ENCODE measurements at regions not wholly inside any gene's neighbourhood (a gene's known extent, or its start where the extent isn't known, plus 50 kb on each side); places are given as distances from the start of the nearest gene placed in this dataset.
"Not testable (repeated sequence)": the region's sequence is repeated elsewhere in the genome, so short reads cannot be mapped to it uniquely, and the experiment has no call there.

- no peak for ATAC-seq (ENCODE audit: poor library complexity)
- CTCF ChIA-PET = no interaction called here
Observed at GRCh38 chr3:152688313-152688712, 146.6 kb upstream of the P2RY1 start.

GRCh38 chr3:152692326-152692725 is 142.6 kb upstream of the P2RY1 start:
- intact Hi-C loops (cut with DNase I, micrococcal nuclease); DNase-seq; CTCF ChIA-PET; ATAC-seq (ENCODE audit: poor library complexity); H3K36me3 Mint-ChIP-seq (ENCODE audit: low read depth); H3K27ac Mint-ChIP-seq; H3K27me3 ChIP-seq (ENCODE audit: control insufficient read depth in 1 of 2, insufficient read depth in 2 of 2, low read length in 2 of 2); H3K4me3 Mint-ChIP-seq; POLR2A ChIA-PET; H3K4me1 Mint-ChIP-seq (ENCODE audit: low read depth); H3K4me1 ChIP-seq (ENCODE audit: insufficient read depth, low read length); H3K9me3 Mint-ChIP-seq; H3K27ac ChIP-seq (ENCODE audit: low read depth in 1 of 2, low read length in 2 of 2); H3K36me3 ChIP-seq (ENCODE audit: insufficient read depth, low read length); H3K9me3 ChIP-seq (ENCODE audit: control insufficient read depth in 1 of 2, insufficient read depth in 1 of 2, low read length in 2 of 2); H3K27me3 Mint-ChIP-seq; H3K4me3 ChIP-seq (ENCODE audit: low read length): not testable (repeated sequence)

More at GRCh38 chr3:152688313-152688712, 146.6 kb upstream of the P2RY1 start:
- no peak for TF ChIP-seq CTCF (IDR thresholded peaks at IDR 0.05)
- intact Hi-C loops (cut with DNase I, micrococcal nuclease) = no loop called here
- Mint-ChIP-seq H3K36me3 (ENCODE audit: low read depth) (no peaks in the 10 kb centered on the region), H3K27me3 (peaks cover 5% of the 10 kb centered on the region), H3K9me3 (no peaks in the 10 kb centered on the region), H3K27ac (no peak overlapping the region), H3K4me1 (ENCODE audit: low read depth) (no peaks in the 10 kb centered on the region), H3K4me3 (no peak overlapping the region)
- H3K36me3 ChIP-seq (ENCODE audit: insufficient read depth, low read length) = no peaks in the 10 kb centered on the region
- no peaks in the 10 kb centered on the region for H3K27me3 ChIP-seq (ENCODE audit: control insufficient read depth in 1 of 2, insufficient read depth in 2 of 2, low read length in 2 of 2)
- peaks cover 0 to 13% of the 10 kb centered on the region in 2 experiments for H3K9me3 ChIP-seq (ENCODE audit: control insufficient read depth in 1 of 2, insufficient read depth in 1 of 2, low read length in 2 of 2)
- no peaks in the 10 kb centered on the region for H3K4me1 ChIP-seq (ENCODE audit: insufficient read depth, low read length)
- H3K4me3 ChIP-seq (ENCODE audit: low read length) = no peak overlapping the region
- POLR2A ChIA-PET = no interaction called here
- DNase-seq = no peak
- H3K27ac ChIP-seq (ENCODE audit: low read depth in 1 of 2, low read length in 2 of 2) = no peak overlapping the region

GRCh38 chr3:152693521-152694250 is 141.2 kb upstream of the P2RY1 start:
- ATAC-seq (ENCODE audit: poor library complexity); H3K36me3 Mint-ChIP-seq (ENCODE audit: low read depth); H3K4me3 Mint-ChIP-seq; DNase-seq; H3K27ac Mint-ChIP-seq; H3K9me3 ChIP-seq (ENCODE audit: control insufficient read depth in 1 of 2, insufficient read depth in 1 of 2, low read length in 2 of 2); H3K27me3 ChIP-seq (ENCODE audit: control insufficient read depth in 1 of 2, insufficient read depth in 2 of 2, low read length in 2 of 2); H3K27ac ChIP-seq (ENCODE audit: low read depth in 1 of 2, low read length in 2 of 2); CTCF ChIA-PET; H3K4me1 Mint-ChIP-seq (ENCODE audit: low read depth); H3K4me1 ChIP-seq (ENCODE audit: insufficient read depth, low read length); H3K9me3 Mint-ChIP-seq; H3K36me3 ChIP-seq (ENCODE audit: insufficient read depth, low read length); POLR2A ChIA-PET; H3K27me3 Mint-ChIP-seq; H3K4me3 ChIP-seq (ENCODE audit: low read length); intact Hi-C loops (cut with DNase I, micrococcal nuclease): not testable (repeated sequence)

- H3K9me3 Mint-ChIP-seq = no peaks in the 10 kb centered on the region
- Histone ChIP-seq H3K9me3 (ENCODE audit: control insufficient read depth in 1 of 2, insufficient read depth in 1 of 2, low read length in 2 of 2) (no peaks in the 10 kb centered on the region), H3K27me3 (ENCODE audit: control insufficient read depth in 1 of 2, insufficient read depth in 2 of 2, low read length in 2 of 2) (no peaks in the 10 kb centered on the region), H3K36me3 (ENCODE audit: insufficient read depth, low read length) (no peaks in the 10 kb centered on the region), H3K4me1 (ENCODE audit: insufficient read depth, low read length) (no peaks in the 10 kb centered on the region), H3K4me3 (ENCODE audit: low read length) (no peak overlapping the region), H3K27ac (ENCODE audit: low read depth in 1 of 2, low read length in 2 of 2) (no peak overlapping the region)
- no peak overlapping the region for H3K4me3 Mint-ChIP-seq
- ATAC-seq (ENCODE audit: poor library complexity) (no peak), DNase-seq (no peak)
- H3K4me1 Mint-ChIP-seq (ENCODE audit: low read depth) = no peaks in the 10 kb centered on the region
- no peaks in the 10 kb centered on the region for H3K36me3 Mint-ChIP-seq (ENCODE audit: low read depth)
- POLR2A ChIA-PET = no interaction called here
- CTCF ChIA-PET = no interaction called here
- intact Hi-C loops (cut with DNase I, micrococcal nuclease) = no loop called here
- H3K27ac Mint-ChIP-seq = no peak overlapping the region
- H3K27me3 Mint-ChIP-seq = no peaks in the 10 kb centered on the region
- no peak for TF ChIP-seq CTCF (IDR thresholded peaks at IDR 0.05)
Observed at GRCh38 chr3:152695840-152696239, 139.1 kb upstream of the P2RY1 start.

Data from CD4-positive, alpha-beta T cell (primary cell).